ENCODE measurements at regions not wholly inside any gene's neighbourhood (a gene's known extent, or its start where the extent isn't known, plus 50 kb on each side); places are given as distances from the start of the nearest gene placed in this dataset.

DNA sequence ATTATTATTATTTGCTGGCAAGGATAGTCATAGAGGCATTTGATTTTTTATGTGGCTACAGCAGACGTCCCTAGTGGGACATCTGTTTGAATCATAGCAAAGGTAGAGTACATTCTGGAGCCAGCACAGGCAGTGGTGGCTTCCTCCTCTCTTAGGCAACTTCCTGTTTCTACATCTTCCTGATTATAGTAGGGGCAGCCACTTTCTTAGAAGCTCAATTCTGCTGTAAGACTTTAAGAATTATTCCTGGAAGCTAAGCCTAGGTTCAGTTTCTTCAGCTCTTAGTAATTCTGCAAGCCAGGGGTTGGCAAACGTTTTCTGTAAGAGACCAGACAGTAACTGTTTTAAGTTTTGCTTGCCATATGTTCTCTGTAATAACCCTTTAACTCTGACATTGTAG is 129.3 kb upstream of the TENM4 start:
- no peak for DNase-seq (ENCODE audit: low read depth in 2 of 2, low spot score in 1 of 2)

DNA sequence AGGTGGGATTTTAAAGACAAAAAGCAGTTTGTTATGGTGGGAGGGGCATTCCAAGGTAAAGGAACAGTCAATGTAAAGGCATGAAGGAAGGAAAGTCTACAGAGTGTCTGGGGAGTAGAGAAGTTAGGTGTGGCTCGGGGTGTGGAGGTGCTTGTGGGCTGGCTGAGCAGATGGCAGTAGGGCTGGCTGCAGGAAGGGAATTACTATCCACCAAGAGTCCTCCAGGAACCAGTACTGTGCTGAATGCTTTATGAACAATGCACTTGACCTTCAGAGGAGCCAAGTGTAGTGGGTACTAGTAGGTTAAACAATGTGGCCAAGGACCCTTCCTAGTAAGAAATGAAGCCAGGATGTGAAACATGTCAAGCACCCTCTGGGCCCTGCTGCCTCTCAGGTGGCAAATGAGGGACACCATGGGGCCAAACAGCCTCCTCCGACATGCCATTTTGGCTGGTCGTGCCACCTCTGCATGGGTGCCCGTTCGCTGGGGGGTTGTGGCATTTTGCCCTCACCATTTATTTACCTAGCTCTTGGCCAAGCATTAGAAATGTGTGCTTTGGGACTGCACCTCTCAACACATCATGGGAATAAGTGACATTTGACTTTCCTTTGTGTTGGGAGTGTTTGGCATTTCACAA is 123.6 kb upstream of the TENM4 start:
- DNase-seq (ENCODE audit: low read depth in 2 of 2, low spot score in 1 of 2), result no peak

DNA sequence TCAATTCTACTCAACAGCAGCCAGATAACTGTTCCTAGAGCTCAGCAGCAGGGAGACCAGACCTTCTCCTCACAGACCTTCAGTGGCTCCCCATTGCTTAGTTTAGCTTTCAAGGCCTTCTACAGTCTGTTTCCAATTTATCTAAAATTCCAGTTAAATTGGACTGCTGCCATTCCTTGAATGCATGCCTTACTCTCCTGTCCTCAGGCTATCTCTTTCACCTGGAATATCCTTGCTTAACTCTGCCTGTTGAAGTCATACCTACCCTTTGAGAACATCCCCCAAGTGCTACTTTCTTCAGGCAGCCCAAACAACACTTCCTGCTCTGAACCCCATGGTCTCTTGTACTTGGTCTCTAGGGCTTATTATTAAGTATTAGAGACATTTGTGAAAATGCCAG is 120.7 kb upstream of the TENM4 start:
- DNase-seq (ENCODE audit: low read depth in 2 of 2, low spot score in 1 of 2), result no peak

DNA sequence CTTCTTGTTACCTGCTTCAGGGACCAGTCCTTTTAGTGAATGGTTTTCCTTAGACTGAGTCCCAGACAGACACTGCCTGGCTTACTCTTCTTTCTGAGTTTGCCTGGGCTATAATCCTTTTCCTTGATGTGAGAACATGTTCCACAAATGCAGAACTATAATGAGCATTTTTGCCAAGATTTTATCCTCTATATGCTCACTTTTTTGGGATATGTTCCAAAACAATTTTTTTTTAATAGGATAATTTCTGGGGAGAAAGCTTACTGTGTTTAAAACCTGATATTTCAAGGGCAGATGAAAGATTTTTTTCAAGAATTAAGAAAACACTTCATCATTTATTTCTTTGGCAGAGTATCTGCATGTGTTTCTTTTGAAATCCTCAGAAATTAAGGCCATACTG is 110.0 kb upstream of the TENM4 start:
- DNase-seq (ENCODE audit: low read depth in 2 of 2, low spot score in 1 of 2), result no peak

DNA sequence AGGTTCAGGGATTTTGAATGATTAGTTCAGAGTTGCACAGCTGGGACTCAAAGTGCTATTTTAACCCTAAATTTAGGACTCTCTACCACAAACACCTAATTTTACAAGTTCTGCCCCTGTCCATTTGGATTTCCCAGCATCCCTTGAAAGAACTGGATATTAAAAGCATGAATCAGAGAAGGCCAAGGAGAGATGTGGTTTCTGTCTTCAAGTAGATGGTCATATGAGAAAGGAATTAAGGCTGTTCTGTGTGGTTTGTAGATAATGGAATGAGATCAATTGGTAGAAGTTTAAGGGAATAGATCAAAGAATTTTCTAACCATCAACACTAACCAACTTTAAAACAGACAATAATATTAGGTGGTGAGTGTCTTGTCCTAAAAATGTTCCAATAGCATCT is 106.4 kb upstream of the TENM4 start:
- DNase-seq (ENCODE audit: low read depth in 2 of 2, low spot score in 1 of 2), result no peak

DNA sequence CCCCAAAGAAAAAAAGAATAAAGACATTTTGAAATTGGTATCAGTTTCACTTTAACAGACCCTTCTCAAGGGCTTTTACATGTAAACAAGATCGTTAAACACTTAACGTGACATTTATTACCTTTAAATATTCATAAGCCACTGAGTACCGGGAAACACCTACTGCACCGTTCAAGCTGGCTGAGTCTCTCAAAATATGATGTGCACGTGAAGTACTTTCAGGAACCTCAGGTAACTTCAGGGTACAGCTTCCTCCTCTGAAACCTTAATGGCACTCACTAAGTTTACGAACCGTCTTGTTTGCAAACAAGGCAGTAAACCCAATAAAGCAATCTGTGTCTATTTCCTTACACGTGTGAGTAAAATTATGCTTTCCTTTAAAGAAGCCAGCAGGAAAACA is 105.5 kb upstream of the TENM4 start:
- no peak for DNase-seq (ENCODE audit: low read depth in 2 of 2, low spot score in 1 of 2)

DNA sequence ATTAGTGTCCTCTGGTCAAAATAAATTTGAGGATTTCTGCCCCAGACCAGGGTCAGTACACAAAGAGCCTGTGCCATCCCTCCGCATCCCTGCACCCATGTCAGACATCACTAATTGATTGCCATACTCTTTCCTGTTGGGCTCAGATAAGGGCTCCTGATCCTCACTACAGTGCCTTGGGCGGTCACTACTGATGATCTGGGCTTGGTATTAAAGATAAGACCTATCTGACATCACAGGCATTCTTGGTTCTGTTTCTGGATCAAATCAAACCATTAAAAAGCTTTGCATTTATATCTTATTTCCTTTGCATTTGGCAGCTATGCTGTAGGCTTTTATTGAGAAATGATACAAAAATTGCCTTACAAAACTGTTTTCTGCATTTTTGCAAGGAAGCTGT is 103.5 kb upstream of the TENM4 start:
- DNase-seq (ENCODE audit: low read depth in 2 of 2, low spot score in 1 of 2), result no peak

DNA sequence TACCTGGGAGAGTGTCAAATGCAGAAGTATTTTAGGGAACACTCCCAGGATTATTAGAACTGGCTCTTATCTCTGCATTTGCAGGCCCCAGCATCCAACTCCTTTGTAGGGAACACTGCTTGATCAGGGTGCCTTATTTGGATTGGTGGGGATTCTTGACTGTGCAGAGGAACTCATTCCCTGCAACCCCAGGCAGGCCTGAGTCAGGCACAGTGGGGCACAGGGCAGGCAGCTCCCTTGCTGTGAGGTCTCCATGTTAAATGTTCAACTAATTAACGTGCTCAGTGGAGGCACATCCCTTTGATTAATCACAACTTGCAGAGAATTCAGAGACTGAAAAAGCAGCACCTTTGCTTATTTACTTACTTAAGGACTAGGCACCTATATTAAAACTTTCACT is 102.3 kb upstream of the TENM4 start:
- no peak for DNase-seq (ENCODE audit: low read depth in 2 of 2, low spot score in 1 of 2)

DNA sequence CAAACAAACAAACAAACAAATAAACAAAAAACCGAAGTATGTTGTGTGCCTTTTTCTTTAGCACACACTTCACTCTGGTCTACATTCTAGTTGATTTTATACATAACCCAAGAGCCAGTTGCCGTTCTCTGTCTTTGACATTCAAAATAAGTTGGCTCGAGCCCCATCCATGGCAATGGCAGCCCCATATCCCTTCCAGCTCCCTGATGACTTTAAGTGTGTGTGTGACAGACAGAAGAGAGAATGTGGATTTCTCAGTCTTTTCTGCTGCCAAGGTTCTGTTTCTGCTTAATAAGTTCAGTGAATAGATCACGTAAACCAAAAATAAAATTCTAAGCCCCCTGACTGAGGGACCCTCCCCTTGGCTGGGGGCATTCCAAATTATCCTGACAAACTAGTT is 100.6 kb upstream of the TENM4 start:
- no peak for DNase-seq (ENCODE audit: low read depth in 2 of 2, low spot score in 1 of 2)

DNA sequence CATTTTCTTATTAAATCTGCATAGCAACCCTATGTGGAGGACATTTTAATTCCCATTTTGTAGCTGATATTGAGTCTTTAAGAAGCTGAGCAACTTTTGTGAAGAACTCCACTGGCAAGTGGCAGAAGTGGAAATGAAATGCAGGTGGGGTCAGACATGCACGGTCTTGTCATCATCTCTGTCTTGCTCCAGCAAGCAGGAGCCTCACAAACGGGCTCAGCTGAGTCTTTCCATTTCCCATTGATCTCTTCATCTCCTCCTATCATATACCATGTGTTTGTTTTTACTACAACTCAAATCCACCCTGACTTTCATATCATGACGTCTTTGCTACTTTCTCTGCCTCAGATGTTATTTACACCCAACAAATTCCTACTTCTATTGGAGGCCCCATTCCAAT is 97.9 kb upstream of the TENM4 start:
- DNase-seq (ENCODE audit: low read depth in 2 of 2, low spot score in 1 of 2), result no peak

DNA sequence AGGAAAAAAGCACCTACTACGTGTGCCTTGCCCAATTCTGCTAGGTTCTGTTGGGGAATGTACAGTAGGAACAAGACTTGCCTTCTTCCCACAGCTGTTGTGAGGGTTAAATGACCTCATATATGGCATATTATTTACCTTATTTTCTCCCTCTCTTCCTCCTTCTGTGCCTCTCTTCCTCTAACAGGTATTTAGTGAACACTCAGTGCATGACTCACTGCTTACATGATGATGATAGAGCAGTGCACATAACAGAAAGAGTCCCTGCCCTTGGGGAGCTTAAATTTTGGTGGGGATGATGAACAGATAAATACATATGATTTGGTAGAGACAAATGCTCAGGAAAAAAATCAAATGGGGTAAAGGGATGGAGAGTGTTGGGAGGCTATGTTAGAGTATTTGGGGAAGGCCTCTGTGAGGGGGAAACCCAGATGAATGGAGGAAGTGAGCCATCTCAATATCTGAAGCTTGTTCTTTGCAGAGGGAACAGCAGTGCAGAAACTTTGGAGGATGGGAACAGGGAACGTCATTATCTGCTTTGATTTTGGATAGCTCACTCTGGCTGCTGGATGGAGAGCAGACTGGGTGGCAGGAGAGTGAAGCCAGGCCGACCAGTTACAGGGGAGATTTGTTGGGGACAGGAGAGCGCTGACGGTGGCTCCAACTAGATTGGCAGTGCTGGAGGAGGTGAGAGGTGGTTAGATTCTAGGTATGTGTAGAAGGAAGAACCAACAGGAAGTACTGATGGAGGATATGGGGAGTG is 95.5 kb upstream of the TENM4 start:
- no peak for DNase-seq (ENCODE audit: low read depth in 2 of 2, low spot score in 1 of 2)

DNA sequence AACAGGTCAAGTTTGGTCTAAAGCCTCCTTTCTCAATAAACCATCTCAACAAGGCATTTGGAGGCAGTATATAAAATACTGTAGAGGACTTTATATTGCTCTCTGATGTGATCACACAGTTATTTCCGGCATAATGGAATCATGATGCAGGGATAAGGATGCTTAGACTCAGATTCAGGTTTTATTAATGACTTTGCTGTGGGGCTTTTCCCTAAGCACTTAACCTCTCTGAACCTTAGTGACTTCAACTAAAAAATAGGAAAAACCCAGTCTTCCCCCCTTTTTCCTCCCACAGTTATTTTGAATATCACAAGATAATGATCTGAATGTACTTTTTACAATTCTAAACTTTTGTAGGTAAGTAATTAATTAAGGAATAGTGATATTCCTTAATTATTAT is 94.8 kb upstream of the TENM4 start:
- no peak for DNase-seq (ENCODE audit: low read depth in 2 of 2, low spot score in 1 of 2)

DNA sequence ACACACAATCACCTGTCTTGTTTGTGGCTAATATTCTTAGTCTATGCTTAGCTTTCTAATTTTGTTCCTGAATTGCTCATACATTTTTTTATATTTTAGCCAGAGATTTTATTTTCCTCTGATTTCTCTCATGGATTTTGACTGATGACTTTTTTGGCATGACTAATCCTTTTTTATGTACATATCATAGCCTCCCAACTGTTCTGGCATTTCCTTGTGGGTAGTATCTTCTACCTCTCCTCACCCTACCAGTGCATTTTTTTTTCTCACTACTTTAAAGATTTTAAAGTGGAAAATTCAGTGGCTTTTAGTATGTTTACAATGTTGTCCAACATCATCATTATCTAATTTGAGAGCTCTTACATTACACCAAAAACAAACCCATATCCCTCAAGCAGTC is 84.4 kb upstream of the TENM4 start:
- no peak for DNase-seq (ENCODE audit: low read depth in 2 of 2, low spot score in 1 of 2)

DNA sequence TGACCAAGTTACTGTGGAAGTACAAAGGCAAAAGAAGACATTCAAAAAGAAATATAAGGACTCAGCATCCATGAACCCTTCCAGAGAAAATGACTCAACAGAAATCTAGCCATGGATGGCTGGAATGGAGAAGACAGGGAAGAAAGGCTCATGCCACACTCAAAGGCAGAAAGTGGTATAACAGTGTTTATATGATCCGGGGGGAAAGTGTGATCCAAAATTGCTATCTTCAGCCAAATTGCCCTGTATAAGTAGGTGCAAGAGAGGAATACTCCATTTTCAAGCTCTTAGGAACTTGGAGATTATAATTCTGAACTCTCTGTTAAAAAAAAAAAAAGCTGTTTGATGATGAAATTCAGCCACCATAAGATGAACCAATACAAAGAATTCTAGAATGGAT is 81.8 kb upstream of the TENM4 start:
- DNase-seq (ENCODE audit: low read depth in 2 of 2, low spot score in 1 of 2), result no peak

DNA sequence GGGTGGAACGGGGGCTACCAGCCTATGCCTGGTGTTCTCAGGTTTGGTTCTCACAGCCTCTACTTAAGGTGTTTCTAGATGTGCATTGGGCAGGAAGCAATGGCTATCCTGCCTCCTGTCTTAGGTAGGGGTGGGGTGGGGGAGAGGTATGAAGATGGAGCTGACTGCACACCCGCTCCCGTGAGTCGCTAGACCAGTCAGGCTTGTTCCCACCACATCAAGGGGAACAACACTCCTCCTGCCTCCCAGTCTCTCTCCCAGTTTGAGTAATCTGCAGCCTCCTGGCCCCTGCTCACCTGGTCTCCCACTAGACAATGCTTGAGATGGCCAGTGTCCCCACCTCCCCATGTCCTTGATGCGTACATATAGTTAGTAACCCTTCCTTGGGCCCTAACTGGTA is 79.3 kb upstream of the TENM4 start:
- DNase-seq (ENCODE audit: low read depth in 2 of 2, low spot score in 1 of 2), result no peak

DNA sequence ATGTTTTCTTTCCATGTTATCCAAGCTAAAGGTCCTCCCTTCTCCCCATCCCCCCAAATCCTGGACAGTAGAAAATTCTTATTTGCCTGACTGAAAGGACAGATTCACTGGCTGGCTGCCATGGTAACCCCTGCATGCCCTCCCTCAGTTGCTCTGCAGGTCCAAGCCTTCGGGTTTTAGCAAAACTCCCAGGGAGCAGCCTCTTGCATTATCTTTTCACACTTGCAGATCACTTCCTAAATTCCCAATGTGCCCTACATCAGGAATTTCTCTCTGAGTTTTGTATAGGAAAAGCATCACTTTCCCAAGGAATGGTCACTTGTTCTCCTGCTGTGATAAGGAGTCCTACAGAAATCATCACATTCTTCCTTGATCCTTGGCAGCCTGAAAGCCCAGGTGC is 75.0 kb upstream of the TENM4 start:
- no peak for DNase-seq (ENCODE audit: low read depth in 2 of 2, low spot score in 1 of 2)

DNA sequence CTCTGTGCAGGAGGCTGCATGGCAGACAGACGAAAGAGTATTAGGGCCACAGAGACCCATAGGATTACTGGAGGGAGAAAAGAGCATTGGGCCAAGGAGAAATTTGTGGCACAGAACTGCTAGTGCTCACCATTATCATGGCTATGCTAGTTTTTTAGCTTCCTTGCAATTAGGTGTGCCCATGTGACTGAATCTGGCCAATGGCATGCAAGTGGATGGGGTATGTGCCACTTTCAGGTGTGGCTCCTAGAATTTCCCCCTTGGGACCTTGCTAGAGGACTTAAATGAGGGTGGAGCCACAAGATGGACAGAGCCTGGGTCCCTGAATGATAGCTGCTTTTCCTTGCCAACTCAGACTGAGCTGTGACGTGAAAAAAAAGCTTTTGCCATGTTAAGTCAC is 73.9 kb upstream of the TENM4 start:
- DNase-seq (ENCODE audit: low read depth in 2 of 2, low spot score in 1 of 2), result no peak

DNA sequence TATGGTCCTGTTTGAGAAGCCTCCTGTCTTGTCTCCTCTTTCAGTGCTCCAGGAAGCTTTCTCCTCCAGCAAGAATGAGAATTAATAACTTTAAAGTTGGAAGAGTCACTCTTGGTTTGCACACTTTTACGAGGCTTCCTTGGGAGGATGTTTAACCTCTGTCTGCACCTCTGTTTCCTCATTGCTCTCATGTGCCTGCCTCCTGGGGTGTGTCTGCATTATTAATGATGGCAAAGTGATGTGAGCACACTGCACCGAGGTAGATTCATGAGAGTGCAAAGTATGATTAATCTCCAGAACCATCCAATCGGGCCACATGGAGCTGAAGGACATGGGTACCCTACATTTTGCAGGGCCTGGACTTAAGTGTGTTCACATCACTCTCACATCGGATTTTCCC is 73.5 kb upstream of the TENM4 start:
- no peak for DNase-seq (ENCODE audit: low read depth in 2 of 2, low spot score in 1 of 2)

DNA sequence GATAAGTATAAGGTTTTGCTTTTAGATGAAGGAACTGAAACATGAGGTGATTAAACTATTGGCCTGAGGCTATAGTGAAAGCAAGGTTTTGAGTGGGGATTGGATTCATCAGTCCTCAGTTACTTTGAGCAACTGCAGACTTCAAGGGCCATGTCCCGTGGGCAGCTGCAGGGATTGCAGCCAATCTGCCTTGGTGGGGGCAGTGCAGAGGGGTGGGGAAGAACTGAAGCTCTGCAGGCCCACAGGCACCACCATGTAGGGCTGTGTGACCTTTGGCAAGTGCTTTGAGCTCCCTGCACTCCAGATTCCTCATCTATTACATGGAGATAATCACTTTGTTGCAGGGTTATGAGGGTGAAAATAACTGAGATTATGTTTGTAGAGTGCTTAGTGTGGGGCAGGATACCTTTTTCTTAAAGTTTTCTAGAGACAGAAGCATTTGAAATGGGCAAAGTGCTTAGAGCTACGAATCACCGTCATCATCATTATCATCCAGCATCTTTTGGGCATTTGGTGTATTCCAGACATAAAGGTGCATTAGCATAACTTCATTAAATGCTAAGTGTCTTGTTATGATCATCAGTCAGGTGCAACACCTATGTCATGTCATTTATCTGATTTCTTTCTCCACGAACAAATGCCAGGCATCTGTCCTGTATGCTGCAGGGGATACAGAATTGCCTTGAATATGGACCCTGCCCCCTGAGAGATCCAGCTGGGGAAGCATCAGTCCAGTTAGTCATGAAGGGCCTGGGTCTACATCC is 72.1 kb upstream of the TENM4 start:
- DNase-seq (ENCODE audit: low read depth in 2 of 2, low spot score in 1 of 2), result no peak

DNA sequence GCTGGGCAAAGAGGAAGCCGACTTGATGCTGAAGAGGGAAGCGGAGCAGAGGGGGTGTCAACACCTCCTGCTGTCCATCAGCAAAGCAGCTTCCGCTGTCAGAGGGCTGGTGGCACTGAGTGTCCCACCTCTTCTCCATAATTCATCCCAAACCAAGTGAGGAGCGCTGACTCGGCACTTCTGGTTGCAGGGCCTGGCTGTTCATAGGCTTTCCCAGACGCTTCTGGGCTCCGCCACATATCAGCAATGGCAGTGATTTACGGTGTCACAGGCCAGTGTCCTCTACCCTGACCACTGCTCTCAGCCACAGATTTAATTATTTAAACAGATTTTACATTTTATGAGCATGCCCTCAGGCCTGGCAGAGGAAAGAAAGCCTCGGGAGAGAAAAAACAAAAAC is 70.1 kb upstream of the TENM4 start:
- no peak for DNase-seq (ENCODE audit: low read depth in 2 of 2, low spot score in 1 of 2)

DNA sequence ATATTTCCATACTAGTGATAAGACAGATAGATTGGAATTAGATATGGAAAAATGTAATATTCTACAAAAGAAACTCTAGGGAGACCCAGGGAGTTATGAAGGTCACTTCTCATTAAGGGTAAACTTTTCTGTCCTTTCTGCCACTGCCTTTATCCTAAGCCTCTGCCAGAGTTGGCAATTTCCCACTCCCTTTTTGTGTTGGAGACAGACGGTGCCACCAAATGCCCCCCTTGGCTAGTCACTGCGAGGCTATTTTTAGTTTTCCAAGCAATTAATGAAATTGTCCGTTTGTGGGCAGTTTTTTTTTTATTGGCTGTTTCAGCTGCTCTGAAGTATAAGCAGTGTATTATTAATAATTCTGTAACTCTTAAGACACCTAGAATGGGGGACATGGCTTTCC is 67.6 kb upstream of the TENM4 start:
- no peak for DNase-seq (ENCODE audit: low read depth in 2 of 2, low spot score in 1 of 2)

DNA sequence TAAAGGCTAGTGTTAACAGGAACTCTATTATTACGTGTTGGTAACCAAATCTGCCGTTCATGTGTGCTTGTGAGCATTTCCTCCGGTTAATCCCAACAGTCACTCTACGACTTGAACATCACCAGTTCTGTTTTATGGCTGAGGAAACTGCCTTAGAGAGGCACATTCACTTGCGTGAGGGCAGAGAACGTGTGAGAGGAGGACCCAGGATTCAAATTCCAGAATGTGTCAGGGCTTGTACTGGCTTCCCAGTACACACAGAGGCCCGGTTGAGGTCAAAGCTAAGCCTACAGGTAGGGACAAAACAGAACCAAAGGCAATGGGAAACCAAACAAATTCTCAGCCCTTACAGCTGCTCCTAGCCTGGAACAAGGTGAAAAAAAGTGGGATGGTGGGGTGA is 66.9 kb upstream of the TENM4 start:
- no peak for DNase-seq (ENCODE audit: low read depth in 2 of 2, low spot score in 1 of 2)

Measured in stimulated activated CD8-positive, alpha-beta memory T cell treated with anti-CD3 and anti-CD28 coated beads, Interleukin-4, amount 100 ng/mL, for 1 hour (primary cell).